SK-N-SH treated with all-trans-retinoic acid at 6 μM for 48 hours (cell line): ENCODE measurements at regions not wholly inside any gene's neighbourhood (a gene's known extent, or its start where the extent isn't known, plus 50 kb on each side); places are given as distances from the start of the nearest gene placed in this dataset.

Experiments used
- ATAC-seq: fragments of 200-7000 bp; cut with Tn5 transposase; 3 replicates; pipeline ENCODE4 v1.9.1; 2020; ENCODE audit warnings: mild to moderate bottlenecking, moderate library complexity
- CREB5 ChIP-seq: fragments of 250-450 bp; sonication (Bioruptor Pico); IDR thresholded peaks from 2 replicates; pipeline ENCODE4 v1.5.1; 2020; ENCODE audit warnings: low read depth, mild to moderate bottlenecking, moderate library complexity
- CSDC2 ChIP-seq: fragments of 250-450 bp; sonication (Bioruptor Pico); IDR thresholded peaks from 2 replicates; pipeline ENCODE4 v1.5.0; 2020; ENCODE audit warnings: mild to moderate bottlenecking, moderate library complexity
- CSRNP3 ChIP-seq: fragments of 250-450 bp; sonication (Bioruptor Pico); IDR thresholded peaks from 2 replicates; pipeline ENCODE4 v1.5.1; 2021; ENCODE audit warnings: mild to moderate bottlenecking, moderate library complexity
- ESRRG ChIP-seq: fragments of 250-450 bp; sonication (Bioruptor Pico); IDR thresholded peaks from 2 replicates; pipeline ENCODE4 v1.6.1; 2021; ENCODE audit warnings: mild to moderate bottlenecking
- GLIS3 ChIP-seq: fragments of 250-450 bp; sonication (Bioruptor Pico); IDR thresholded peaks from 2 replicates; pipeline ENCODE4 v1.5.0; 2020; ENCODE audit warnings: mild to moderate bottlenecking, moderate library complexity
- ISL1 ChIP-seq: fragments of 250-450 bp; sonication (Bioruptor Pico); IDR thresholded peaks from 2 replicates; pipeline ENCODE4 v2.1.2; 2022; ENCODE audit warnings: mild to moderate bottlenecking, moderate library complexity
- OSR1 ChIP-seq: fragments of 250-450 bp; sonication (Bioruptor Pico); IDR thresholded peaks from 2 replicates; pipeline ENCODE4 v1.8.0; 2022; ENCODE audit warnings: moderate library complexity, mild to moderate bottlenecking, inconsistent platforms
- PPARA ChIP-seq: fragments of 250-450 bp; sonication (Bioruptor Pico); IDR thresholded peaks from 2 replicates; pipeline ENCODE4 v1.5.0; 2020; ENCODE audit warnings: mild to moderate bottlenecking, borderline replicate concordance
- RARB ChIP-seq: fragments of 250-450 bp; sonication (Bioruptor Pico); IDR thresholded peaks from 2 replicates; pipeline ENCODE4 v1.8.0; 2021; ENCODE audit warnings: mild to moderate bottlenecking, moderate library complexity
- SNAI2 ChIP-seq: fragments of 250-450 bp; sonication (Bioruptor Pico); IDR thresholded peaks from 2 replicates; pipeline ENCODE4 v1.5.0; 2020; ENCODE audit warnings: mild to moderate bottlenecking, moderate library complexity
- TCF4 ChIP-seq: fragments of 250-450 bp; sonication (Bioruptor Pico); IDR thresholded peaks from 2 replicates; pipeline ENCODE4 v1.8.0; 2021; ENCODE audit warnings: mild to moderate bottlenecking, moderate library complexity, borderline replicate concordance
- TOX ChIP-seq: fragments of 250-450 bp; sonication (Bioruptor Pico); IDR thresholded peaks from 2 replicates; pipeline ENCODE4 v1.8.0; 2021; ENCODE audit warnings: mild to moderate bottlenecking, moderate library complexity, borderline replicate concordance
- TSHZ2 ChIP-seq: fragments of 250-450 bp; sonication (Bioruptor Pico); IDR thresholded peaks from 2 replicates; pipeline ENCODE4 v1.5.0; 2020; ENCODE audit warnings: mild to moderate bottlenecking, moderate library complexity
- ZC3H10 ChIP-seq: fragments of 250-450 bp; sonication (Bioruptor Pico); IDR thresholded peaks from 2 replicates; pipeline ENCODE4 v1.5.1; 2021; ENCODE audit warnings: mild to moderate bottlenecking, moderate library complexity
- ZFP3 ChIP-seq: fragments of 250-450 bp; sonication (Bioruptor Pico); IDR thresholded peaks from 2 replicates; pipeline ENCODE4 v1.5.0; 2020; ENCODE audit warnings: mild to moderate bottlenecking, moderate library complexity
- ZFP30 ChIP-seq: fragments of 450-650 bp; formaldehyde crosslinking; IDR thresholded peaks from 2 replicates; pipeline ENCODE4 v1.5.0; 2022; ENCODE audit warnings: mild to moderate bottlenecking, moderate library complexity
- ZNF565 ChIP-seq: fragments of 450-650 bp; formaldehyde crosslinking; conservative IDR thresholded peaks from 2 replicates; pipeline ENCODE4 v1.5.0; 2020; ENCODE audit warnings: low read depth, mild to moderate bottlenecking, moderate library complexity
- ZNF70 ChIP-seq: fragments of 450-650 bp; formaldehyde crosslinking; IDR thresholded peaks from 2 replicates; pipeline ENCODE4 v1.5.0; 2020; ENCODE audit warnings: mild to moderate bottlenecking, moderate library complexity
- ZNF8 ChIP-seq: fragments of 450-650 bp; formaldehyde crosslinking; IDR thresholded peaks from 2 replicates; pipeline ENCODE4 v1.5.0; 2020; ENCODE audit warnings: mild to moderate bottlenecking, moderate library complexity
- TF ChIP-seq, protein P1 (sequence below): fragments of 250-450 bp; sonication (Bioruptor Pico); IDR thresholded peaks from 2 replicates; pipeline ENCODE4 v1.8.0; 2021; ENCODE audit warnings: low read depth, mild to moderate bottlenecking, moderate library complexity, borderline replicate concordance
- TF ChIP-seq, protein P2 (sequence below): fragments of 250-450 bp; sonication (Bioruptor Pico); IDR thresholded peaks from 2 replicates; pipeline ENCODE4 v1.8.0; 2020; ENCODE audit warnings: mild to moderate bottlenecking, moderate library complexity, borderline replicate concordance

DNA sequence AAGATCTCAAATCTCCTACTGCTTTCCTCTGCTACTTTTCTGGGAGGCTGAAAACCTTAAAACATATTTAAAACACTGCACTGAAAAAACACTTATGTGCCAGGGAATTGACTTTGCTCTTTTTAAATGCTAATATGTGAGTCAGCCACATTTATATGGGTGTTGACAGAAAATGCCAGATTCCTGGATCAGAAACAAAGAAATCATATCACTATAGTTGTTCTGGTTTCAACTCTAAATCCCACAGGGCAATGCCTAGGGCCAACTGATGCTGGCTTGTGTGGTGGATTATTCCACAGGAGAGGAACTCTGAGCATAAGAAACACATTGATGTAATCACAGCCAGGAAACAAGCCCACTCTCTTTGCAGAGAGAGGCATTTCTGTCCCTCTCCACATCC lies 1439.0 kb upstream of the SPRY2 start:
- no peak for ATAC-seq
- TF ChIP-seq OSR1 (CRISPR knock-in tag): no peak
- no peak for TF ChIP-seq GLIS3 (CRISPR knock-in tag)
- TF ChIP-seq, protein P1, sequence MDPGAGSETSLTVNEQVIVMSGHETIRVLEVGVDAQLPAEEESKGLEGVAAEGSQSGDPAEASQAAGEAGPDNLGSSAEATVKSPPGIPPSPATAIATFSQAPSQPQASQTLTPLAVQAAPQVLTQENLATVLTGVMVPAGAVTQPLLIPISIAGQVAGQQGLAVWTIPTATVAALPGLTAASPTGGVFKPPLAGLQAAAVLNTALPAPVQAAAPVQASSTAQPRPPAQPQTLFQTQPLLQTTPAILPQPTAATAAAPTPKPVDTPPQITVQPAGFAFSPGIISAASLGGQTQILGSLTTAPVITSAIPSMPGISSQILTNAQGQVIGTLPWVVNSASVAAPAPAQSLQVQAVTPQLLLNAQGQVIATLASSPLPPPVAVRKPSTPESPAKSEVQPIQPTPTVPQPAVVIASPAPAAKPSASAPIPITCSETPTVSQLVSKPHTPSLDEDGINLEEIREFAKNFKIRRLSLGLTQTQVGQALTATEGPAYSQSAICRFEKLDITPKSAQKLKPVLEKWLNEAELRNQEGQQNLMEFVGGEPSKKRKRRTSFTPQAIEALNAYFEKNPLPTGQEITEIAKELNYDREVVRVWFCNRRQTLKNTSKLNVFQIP: no peak
- TF ChIP-seq PPARA (CRISPR knock-in tag): no peak
- TF ChIP-seq TSHZ2 (CRISPR knock-in tag): no peak

GRCh38 chr13:81778350-81778749 lies 1437.4 kb upstream of the SPRY2 start:
- ATAC-seq: no peak
- TF ChIP-seq ZNF70 (CRISPR knock-in tag) (no peak), PPARA (CRISPR knock-in tag) (no peak), ZFP30 (CRISPR knock-in tag) (no peak), ISL1 (CRISPR knock-in tag) (no peak), RARB (CRISPR knock-in tag) (no peak), ZFP3 (CRISPR knock-in tag) (no peak), ZNF8 (no peak), TOX (no peak), CSRNP3 (CRISPR knock-in tag) (no peak), TCF4 (CRISPR knock-in tag) (no peak), CREB5 (CRISPR knock-in tag) (no peak), ESRRG (CRISPR knock-in tag) (no peak), ZNF565 (no peak), GLIS3 (CRISPR knock-in tag) (no peak), SNAI2 (CRISPR knock-in tag) (no peak)
- TF ChIP-seq, protein P1: no peak
- TF ChIP-seq, protein P2, sequence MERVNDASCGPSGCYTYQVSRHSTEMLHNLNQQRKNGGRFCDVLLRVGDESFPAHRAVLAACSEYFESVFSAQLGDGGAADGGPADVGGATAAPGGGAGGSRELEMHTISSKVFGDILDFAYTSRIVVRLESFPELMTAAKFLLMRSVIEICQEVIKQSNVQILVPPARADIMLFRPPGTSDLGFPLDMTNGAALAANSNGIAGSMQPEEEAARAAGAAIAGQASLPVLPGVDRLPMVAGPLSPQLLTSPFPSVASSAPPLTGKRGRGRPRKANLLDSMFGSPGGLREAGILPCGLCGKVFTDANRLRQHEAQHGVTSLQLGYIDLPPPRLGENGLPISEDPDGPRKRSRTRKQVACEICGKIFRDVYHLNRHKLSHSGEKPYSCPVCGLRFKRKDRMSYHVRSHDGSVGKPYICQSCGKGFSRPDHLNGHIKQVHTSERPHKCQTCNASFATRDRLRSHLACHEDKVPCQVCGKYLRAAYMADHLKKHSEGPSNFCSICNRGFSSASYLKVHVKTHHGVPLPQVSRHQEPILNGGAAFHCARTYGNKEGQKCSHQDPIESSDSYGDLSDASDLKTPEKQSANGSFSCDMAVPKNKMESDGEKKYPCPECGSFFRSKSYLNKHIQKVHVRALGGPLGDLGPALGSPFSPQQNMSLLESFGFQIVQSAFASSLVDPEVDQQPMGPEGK (CRISPR knock-in tag): no peak

- TF ChIP-seq GLIS3 (CRISPR knock-in tag) (no peak), OSR1 (CRISPR knock-in tag) (no peak), CSDC2 (CRISPR knock-in tag) (no peak), SNAI2 (CRISPR knock-in tag) (no peak), ZFP3 (CRISPR knock-in tag) (no peak), ZC3H10 (CRISPR knock-in tag) (no peak), CREB5 (CRISPR knock-in tag) (no peak), TOX (no peak), RARB (CRISPR knock-in tag) (no peak), CSRNP3 (CRISPR knock-in tag) (no peak), TCF4 (CRISPR knock-in tag) (no peak)
- TF ChIP-seq, protein P2 (CRISPR knock-in tag): no peak
- ATAC-seq: no peak
Measured at GRCh38 chr13:81773263-81773662, 1432.3 kb upstream of the SPRY2 start.
